HG03575 (cell line): ENCODE measurements at regions not wholly inside any gene's neighbourhood (a gene's known extent, or its start where the extent isn't known, plus 50 kb on each side); places are given as distances from the start of the nearest gene placed in this dataset.
"Not testable (repeated sequence)": the region's sequence is repeated elsewhere in the genome, so short reads cannot be mapped to it uniquely, and the experiment has no call there.

Experiments used
- ATAC-seq: cut with Tn5 transposase; IDR thresholded peaks from one replicate; pipeline ENCODE4 v1.9.1; 2021; ENCODE audit not compliant: unreplicated experiment, insufficient number of reproducible peaks, low FRiP score; ENCODE audit errors: extremely low read depth

DNA sequence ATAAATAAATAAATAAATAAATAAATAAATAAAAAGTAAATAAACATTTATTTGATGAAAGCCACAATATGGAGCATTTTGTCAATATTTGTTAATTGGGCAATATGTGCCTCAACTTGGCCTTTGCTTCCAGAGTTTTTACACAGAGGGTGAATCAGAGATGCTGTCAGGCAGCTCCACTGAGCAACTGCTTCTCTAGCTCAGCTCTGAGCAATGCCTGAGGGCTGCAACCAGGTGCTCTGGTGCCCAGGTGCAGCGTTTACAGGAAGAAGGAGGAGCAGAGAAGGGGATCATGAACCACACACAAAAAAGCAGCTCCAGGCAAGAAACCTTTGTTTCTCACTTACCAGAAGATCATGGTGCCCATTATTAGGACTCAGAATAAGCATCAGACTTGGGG is 876.2 kb upstream of the AUTS2 start:
- ATAC-seq = no peak

DNA sequence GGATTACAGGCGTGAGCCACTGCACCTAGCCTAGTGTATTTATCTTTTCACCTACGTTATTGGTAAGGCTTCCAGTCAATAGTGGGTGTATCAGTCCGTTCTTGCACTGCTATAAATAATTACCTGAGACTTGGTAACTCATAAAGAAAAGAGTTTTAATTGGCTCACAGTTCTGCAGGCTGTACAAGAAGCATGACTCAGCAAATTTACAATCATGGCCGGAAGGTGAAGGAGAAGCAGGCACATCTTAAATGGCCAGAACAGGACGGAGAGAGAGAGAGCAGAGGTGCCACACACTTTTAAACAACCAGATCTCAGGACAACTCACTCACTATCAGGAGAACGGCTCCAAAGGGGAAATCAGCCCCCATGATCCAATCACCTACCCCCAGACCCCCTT is 873.3 kb upstream of the AUTS2 start:
- no peak for ATAC-seq

- ATAC-seq = no peak
Measured at GRCh38 chr7:68725843-68726785, 872.2 kb upstream of the AUTS2 start.

- not testable (repeated sequence) for ATAC-seq
Measured at GRCh38 chr7:68728720-68729119, 869.6 kb upstream of the AUTS2 start.

- no peak for ATAC-seq
Measured at GRCh38 chr7:68729371-68729770, 868.9 kb upstream of the AUTS2 start.

- no peak for ATAC-seq
Measured at GRCh38 chr7:68730194-68730593, 868.1 kb upstream of the AUTS2 start.

GRCh38 chr7:68730964-68731363 is 867.3 kb upstream of the AUTS2 start:
- no peak for ATAC-seq

DNA sequence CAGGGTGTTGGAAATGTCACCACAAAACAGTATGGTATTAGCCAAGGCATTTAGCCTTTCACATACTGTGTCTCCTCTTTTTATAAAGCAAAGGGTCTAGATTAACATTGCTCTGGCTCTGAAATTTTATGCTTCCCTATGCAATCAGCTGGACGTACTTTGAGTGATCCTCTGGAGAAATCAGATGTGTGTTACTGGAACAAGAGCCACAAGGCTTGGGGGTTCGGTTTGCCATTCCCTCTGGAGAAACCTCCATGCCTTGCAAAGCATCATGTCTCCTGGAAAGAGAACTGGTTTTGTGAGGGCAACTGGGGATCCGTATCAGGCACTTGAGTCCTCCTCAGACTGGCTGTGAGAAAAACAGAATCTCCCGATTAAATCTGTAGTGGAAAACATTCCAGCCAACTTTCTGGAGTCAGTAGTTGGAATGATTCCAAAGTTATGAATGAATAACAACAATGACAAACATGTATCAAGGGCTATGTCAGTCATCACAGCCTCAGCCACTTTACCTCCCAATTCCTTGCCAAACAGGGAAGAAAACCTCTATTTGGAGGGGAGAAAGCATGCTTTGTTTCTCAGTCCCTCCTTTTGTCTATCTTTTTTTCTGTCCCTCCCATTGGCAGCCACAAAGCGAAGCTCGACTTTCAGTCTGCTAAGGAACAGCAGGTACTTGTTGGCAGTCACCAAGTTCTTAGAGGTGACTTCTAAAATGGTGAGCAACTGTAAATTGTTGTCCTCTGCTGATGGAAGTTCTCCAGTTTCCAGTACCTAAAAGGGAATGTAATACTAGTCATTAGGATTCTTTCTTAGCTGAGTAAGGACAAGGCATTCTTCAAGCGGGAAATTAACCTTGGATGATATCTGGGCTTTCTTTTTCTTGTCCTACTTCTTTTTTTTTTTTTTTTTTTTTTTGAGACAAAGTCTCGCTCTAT is 864.8 kb upstream of the AUTS2 start:
- no peak for ATAC-seq

- ATAC-seq = no peak
Measured at GRCh38 chr7:68734431-68734830, 863.8 kb upstream of the AUTS2 start.

DNA sequence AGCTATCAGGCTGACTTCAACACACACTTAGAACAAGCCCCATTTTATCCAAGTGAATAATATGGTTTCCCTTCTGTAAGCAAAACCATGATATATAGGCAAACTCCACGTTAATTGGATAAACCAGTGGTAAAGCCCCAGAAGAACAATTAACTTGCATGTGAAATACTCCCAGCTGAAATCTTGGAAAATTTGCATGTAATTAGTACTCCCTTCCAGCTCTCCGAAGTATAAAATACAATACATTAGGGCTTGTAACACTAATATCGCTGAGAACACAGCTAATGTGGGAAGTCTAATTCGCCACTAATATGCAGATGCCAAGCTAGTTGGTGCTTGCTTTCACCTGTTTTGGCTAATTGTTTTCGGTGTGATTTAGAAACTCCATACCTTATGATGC is 859.0 kb upstream of the AUTS2 start:
- no peak for ATAC-seq

GRCh38 chr7:68744036-68744435 is 854.2 kb upstream of the AUTS2 start:
- no peak for ATAC-seq

GRCh38 chr7:68748934-68749900 is 849.1 kb upstream of the AUTS2 start:
- no peak for ATAC-seq

- no peak for ATAC-seq
Measured at GRCh38 chr7:68752485-68753178, 845.6 kb upstream of the AUTS2 start.

GRCh38 chr7:68754414-68754813 is 843.9 kb upstream of the AUTS2 start:
- ATAC-seq = no peak

GRCh38 chr7:68756986-68757495 is 841.2 kb upstream of the AUTS2 start:
- no peak for ATAC-seq

GRCh38 chr7:68760556-68760955 is 837.7 kb upstream of the AUTS2 start:
- ATAC-seq = no peak

- ATAC-seq = no peak
Measured at GRCh38 chr7:68767462-68767861, 830.8 kb upstream of the AUTS2 start.

- no peak for ATAC-seq
Measured at GRCh38 chr7:68770649-68771048, 827.6 kb upstream of the AUTS2 start.
